ENCODE measurements at regions not wholly inside any gene's neighbourhood (a gene's known extent, or its start where the extent isn't known, plus 50 kb on each side); places are given as distances from the start of the nearest gene placed in this dataset.
A peak's percentile ranks its signal among the peaks of the same experiment; 100 is the strongest.

DNA sequence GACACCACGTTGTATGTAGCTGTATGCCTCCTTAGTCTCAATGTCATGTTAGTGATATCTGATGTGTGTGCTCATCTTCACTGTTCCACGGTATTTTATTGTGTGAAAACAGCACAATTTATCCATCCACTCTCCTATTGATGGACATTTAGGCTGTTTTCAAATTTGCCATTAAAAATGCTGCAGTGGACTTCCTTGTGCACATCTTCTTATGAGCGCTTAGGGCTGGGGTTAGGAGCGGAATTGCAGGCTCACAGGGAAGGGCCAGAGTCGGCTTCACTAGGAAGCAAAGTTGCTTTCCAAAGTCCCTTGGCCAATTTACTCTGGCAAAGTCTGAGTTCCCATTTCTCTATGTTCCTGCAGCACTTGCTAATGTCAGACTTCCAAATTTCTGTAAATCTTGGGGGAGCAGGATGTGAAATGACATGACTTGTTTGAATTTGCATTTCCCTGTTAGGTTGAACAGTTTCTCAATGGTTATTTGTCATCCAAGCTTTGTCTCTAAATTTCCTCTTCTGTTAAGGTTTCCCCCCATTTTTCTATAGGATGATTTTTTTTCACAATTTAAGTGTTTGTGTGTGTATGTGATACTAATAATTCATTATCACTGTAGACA is 75.4 kb downstream of the MYEOV start:
- H3K4me2 ChIP-seq (ENCODE audit: insufficient read depth, insufficient read length, low read length): no peak overlapping the region
- H3T11ph ChIP-seq (ENCODE audit: low read length): no peak overlapping the region
- no peak overlapping the region for H4K5ac ChIP-seq (ENCODE audit: insufficient read length, low read depth, low read length)
- no peaks in the 10 kb centered on the region for H3K9me3 ChIP-seq (ENCODE audit: control insufficient read depth, low read depth, low read length)
- no peak overlapping the region for H4K91ac ChIP-seq (ENCODE audit: insufficient read length, low read depth, low read length)
- H2AK5ac ChIP-seq (ENCODE audit: insufficient read length, low read length): no peak overlapping the region
- H3K23me2 ChIP-seq (ENCODE audit: insufficient read length, low read depth, low read length, poor library complexity, severe bottlenecking): no peaks in the 10 kb centered on the region
- H2BK120ac ChIP-seq (ENCODE audit: low read depth, low read length, poor library complexity, severe bottlenecking): no peak overlapping the region
- H2AFZ ChIP-seq (ENCODE audit: low read length): no peak overlapping the region
- no peak overlapping the region for H2BK20ac ChIP-seq (ENCODE audit: low read depth, low read length, poor library complexity, severe bottlenecking)
- TF ChIP-seq, protein P1, sequence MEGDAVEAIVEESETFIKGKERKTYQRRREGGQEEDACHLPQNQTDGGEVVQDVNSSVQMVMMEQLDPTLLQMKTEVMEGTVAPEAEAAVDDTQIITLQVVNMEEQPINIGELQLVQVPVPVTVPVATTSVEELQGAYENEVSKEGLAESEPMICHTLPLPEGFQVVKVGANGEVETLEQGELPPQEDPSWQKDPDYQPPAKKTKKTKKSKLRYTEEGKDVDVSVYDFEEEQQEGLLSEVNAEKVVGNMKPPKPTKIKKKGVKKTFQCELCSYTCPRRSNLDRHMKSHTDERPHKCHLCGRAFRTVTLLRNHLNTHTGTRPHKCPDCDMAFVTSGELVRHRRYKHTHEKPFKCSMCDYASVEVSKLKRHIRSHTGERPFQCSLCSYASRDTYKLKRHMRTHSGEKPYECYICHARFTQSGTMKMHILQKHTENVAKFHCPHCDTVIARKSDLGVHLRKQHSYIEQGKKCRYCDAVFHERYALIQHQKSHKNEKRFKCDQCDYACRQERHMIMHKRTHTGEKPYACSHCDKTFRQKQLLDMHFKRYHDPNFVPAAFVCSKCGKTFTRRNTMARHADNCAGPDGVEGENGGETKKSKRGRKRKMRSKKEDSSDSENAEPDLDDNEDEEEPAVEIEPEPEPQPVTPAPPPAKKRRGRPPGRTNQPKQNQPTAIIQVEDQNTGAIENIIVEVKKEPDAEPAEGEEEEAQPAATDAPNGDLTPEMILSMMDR (conservative IDR thresholded peaks at IDR 0.05): no peak
- H3K18ac ChIP-seq (ENCODE audit: insufficient read length, low read depth, low read length): no peak overlapping the region
- H3K23ac ChIP-seq (ENCODE audit: insufficient read length, low read depth, low read length): no peak overlapping the region
- no peaks in the 10 kb centered on the region for H3K79me1 ChIP-seq (ENCODE audit: insufficient read depth, low read depth, low read length, poor library complexity, severe bottlenecking)
- H3K36me3 Mint-ChIP-seq (ENCODE audit: insufficient read depth in 1 of 3, low read depth in 3 of 3): peaks cover 0 to 15% (median 4%) of the 10 kb centered on the region in 3 experiments; a peak in 4 of 7 replicates
- H2BK12ac ChIP-seq (ENCODE audit: insufficient read length, low read depth, low read length): no peak overlapping the region
- H3K14ac ChIP-seq (ENCODE audit: insufficient read depth, low read length): no peak overlapping the region
- no CpG with 5 or more reads among the region's 5 CpGs for WGBS (ENCODE audit: extremely low coverage, insufficient read length, low lambda C conversion rate)
- no peak overlapping the region for H2BK15ac ChIP-seq (ENCODE audit: low read depth, low read length)
- no peak overlapping the region for H2BK5ac ChIP-seq (ENCODE audit: insufficient read length, low read length)
- DNase-seq: peak; percentile 4
- no peak overlapping the region for H3K9ac ChIP-seq (ENCODE audit: extremely low read depth, insufficient read length, low read length)
- H3K9me3 Mint-ChIP-seq: peaks cover 10 to 21% of the 10 kb centered on the region in 2 experiments; a peak in 3 of 5 replicates
- no peaks in the 10 kb centered on the region for H4K20me1 ChIP-seq (ENCODE audit: control insufficient read depth, insufficient read depth, insufficient read length)
- no peaks in the 10 kb centered on the region for H3K4me1 ChIP-seq (ENCODE audit: insufficient read depth, low read length)
- no peaks in the 10 kb centered on the region for H3K4me1 Mint-ChIP-seq
- no peaks in the 10 kb centered on the region for H3K27me3 ChIP-seq (ENCODE audit: insufficient read depth, low read length)
- peaks cover 4% of the 10 kb centered on the region for H3K27me3 Mint-ChIP-seq (ENCODE audit: low read depth)
- H3K4me3 Mint-ChIP-seq: no peak overlapping the region
- no peak overlapping the region for H3K27ac Mint-ChIP-seq
- no peak overlapping the region for H3K27ac ChIP-seq (ENCODE audit: insufficient read length, low read depth, low read length)
- no peak overlapping the region for H4K8ac ChIP-seq (replicated peaks; ENCODE audit: insufficient read length, low read depth, low read length)
- no peak overlapping the region for H3K56ac ChIP-seq (ENCODE audit: insufficient read length, low read depth, low read length)
- no peaks in the 10 kb centered on the region for H3K79me2 ChIP-seq (ENCODE audit: insufficient read depth, low read length)
- H3K4ac ChIP-seq (ENCODE audit: low read depth, low read length): no peak overlapping the region

Data from H9 (cell line).